HG02763 (cell line): ENCODE measurements at regions not wholly inside any gene's neighbourhood (a gene's known extent, or its start where the extent isn't known, plus 50 kb on each side); places are given as distances from the start of the nearest gene placed in this dataset.

ENCODE experiments used
- ATAC-seq: cut with Tn5 transposase; IDR thresholded peaks from one replicate; pipeline ENCODE4 v1.9.1; 2021; ENCODE audit warnings: mild to moderate bottlenecking, moderate library complexity; ENCODE audit not compliant: unreplicated experiment

GRCh38 chr12:92615086-92615485 is 87.7 kb upstream of the PLEKHG7 start:
- ATAC-seq = no peak

- ATAC-seq = no peak
These were observed 88.3 kb upstream of the PLEKHG7 start for GRCh38 chr12:92614502-92614901.

- no peak for ATAC-seq
These were observed 88.8 kb upstream of the PLEKHG7 start for GRCh38 chr12:92614001-92614400.

DNA sequence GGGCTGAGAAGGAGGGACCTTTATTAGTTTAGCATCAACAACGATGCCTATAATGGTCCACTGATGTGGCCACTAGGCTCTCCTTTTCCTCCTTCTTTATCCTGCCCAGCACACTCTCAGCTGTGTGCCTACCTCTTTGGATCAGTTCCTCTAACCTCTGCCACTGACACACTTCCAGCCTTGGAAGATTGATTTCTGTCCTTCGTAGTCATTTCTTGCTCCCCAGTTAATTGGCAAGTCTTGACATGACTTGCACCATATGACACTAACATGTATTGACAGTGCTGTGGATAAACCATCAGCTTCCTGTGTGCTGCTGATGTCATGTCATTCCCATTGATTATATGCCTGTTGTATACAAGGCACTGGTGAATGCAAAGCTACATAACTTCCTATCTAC is 90.2 kb upstream of the PLEKHG7 start:
- ATAC-seq = no peak

GRCh38 chr12:92608151-92609091 is 94.4 kb upstream of the PLEKHG7 start:
- ATAC-seq = no peak

- ATAC-seq = no peak
These were observed 95.8 kb upstream of the PLEKHG7 start for GRCh38 chr12:92606956-92607355.

- no peak for ATAC-seq
These were observed 97.1 kb upstream of the PLEKHG7 start for GRCh38 chr12:92605621-92606170.

DNA sequence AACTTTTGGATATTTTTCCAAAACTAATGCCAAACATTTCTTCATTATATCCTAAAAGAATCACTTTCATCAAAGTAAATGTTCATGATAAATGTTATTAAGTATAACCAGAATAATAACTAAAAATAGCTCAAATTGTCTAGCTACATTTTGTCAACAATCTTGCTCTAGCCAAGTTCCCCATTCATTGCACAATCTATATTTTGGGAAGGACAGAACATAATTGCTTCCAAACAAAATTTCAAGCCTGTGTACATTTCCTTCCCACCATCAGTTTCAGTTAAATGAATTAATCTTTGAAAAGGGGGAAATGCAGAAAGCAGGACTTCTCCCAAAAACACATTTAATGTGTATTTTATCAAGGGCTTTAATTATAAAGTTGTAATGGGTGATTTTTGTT is 98.0 kb upstream of the PLEKHG7 start:
- ATAC-seq = no peak

DNA sequence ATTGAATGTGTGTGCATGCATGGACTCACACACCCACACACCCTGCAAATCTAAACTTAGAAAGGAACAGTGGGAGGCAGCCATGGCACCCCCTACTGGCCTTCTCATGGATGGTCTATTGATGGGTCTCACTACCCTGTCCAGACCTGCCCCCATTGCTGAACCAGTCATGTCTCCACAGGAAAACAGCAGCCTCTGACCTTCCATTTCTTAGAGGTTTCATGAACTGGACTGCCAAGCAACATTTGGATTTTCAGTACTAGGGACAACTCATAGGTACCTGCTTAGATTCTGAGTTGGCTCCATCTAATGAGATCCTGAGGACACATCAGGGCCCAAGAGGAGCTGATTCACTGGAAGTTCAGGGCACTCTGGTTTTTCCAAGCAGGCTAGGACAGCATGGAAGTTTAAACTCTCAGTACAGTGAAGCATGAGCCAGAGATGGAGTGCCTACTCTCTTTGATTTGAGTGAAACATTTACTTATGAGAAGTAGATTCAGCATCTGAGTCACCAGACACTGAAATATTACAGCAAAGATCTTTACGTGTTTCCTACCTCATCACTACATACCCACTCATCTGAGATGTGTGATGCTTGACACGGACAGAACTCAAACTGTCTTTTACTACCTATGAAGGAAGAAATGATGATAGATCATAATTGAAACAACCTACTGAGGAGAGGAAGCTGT is 98.9 kb upstream of the PLEKHG7 start:
- no peak for ATAC-seq

DNA sequence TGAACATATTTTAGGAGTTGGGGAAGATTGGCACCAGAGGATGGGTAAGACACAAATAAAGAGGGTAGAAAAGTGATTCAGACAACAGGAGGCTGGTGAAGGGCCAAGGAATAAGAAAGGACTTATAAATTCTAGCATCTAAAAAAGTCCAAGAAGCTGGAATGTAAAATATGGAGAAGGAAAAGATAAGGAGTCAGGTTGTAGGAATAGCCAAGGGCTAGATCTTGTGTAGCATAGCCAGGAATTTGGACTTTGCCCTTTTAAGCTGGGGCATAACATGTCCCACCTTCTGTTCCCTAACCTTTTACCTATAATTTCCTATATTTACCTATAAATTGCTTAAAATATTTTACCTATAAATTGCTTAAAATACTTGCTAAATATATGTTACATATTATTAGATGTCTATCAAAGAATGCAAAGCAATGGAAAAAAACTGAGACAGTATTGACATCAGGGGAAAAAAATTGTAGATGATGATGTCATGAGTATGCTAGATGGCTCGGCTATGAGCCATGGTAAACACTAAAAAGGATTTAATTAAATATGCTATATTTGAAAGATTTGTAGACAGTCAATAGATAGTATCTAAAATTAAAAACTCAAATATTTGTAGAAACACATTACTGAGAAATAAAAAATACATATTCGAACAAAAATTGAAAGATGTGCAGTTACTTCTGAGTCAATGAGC is 99.7 kb upstream of the PLEKHG7 start:
- ATAC-seq = no peak

- no peak for ATAC-seq
These were observed 100.3 kb upstream of the PLEKHG7 start for GRCh38 chr12:92602476-92602875.

- no peak for ATAC-seq
These were observed 101.1 kb upstream of the PLEKHG7 start for GRCh38 chr12:92601680-92602079.

DNA sequence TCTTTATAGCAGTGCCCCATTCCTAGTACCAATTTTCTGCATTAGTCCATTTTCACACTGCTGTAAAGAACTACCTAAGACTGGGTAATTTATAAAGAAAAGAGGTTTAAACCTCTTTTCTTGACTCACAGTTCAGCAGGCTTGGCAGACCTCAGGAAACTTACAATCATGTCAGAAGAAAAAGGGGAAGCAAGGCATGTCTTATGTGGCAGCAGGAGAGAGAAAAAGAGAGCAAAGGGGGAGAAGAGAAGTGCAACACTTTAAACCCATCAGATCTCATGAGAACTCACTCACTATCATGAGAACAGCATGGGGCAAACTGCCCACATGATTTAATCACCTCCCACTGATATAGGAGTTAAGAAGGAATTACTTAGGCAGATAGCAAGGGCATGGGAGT is 101.6 kb upstream of the PLEKHG7 start:
- no peak for ATAC-seq

- ATAC-seq = no peak
These were observed 102.7 kb upstream of the PLEKHG7 start for GRCh38 chr12:92600052-92600451.

DNA sequence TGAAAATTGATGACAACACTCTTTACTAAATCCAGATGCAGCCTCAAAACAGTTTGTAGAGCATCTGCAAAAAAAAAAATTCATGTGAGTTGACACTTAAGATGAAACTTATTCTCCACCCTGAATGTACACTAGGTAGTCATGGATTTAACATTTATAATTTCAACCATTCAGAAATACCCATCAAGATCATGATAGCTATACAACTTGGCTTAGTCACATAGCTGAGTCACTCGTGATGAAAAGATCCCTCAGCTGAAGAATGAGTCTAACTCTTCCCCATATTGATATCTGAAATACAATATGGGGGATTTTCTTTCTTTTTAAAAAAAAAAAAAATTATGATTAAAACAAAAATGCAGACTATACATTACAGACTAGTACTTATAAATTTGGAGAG is 104.8 kb upstream of the PLEKHG7 start:
- no peak for ATAC-seq

GRCh38 chr12:92597118-92597517 is 105.7 kb upstream of the PLEKHG7 start:
- ATAC-seq = no peak

GRCh38 chr12:92596383-92596782 is 106.4 kb upstream of the PLEKHG7 start:
- ATAC-seq = no peak

DNA sequence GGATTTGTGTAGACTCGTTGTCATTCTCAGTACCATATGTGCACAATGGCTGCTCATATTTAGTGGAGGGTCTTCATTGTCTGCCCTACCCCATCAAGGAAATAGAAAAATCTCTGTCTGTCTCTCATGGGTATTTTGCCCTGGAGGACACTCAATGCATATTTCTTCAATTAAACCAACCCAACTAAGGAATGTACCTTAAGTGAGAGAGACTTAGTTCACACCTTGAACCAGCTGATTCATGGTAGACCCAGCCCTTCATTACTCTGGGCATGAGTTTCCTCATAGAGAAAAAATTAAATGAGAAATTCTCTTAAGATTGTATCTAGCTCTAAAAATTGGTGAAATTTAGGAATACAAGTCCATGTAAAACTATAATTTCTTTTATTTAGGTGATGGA is 107.1 kb upstream of the PLEKHG7 start:
- no peak for ATAC-seq

DNA sequence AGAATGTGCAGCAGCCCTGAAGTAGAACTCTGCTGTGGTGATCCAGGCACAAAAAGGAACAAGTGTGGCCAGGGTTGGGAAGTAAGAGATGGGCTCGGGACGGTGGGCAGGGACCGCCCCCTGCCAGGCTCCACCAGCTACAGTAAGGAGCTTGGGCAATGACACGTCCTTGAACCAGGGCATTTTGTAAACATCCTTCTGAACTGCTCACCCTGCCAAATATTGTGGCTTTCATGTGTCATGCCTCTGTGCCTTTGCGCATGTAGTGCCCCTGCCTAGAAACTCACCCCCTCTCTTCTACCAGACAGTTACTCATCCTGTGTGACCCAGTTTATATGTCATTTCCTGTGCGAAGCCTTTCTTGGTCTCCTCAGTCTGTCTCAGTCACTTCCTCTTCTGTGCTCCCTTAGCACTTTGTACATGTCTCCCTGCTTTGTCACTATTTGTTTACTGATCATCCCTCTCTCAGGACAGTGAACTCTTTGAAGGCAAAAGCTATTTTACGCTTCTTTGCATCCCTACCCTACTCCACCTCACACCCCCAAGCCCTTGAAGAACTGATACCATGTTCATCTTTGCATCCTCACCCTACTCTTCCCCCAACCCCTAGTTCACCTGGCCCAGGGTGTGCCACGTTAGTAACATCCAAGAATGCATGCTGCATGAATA is 108.9 kb upstream of the PLEKHG7 start:
- peak; percentile 99 for ATAC-seq

- ATAC-seq = no peak
These were observed 117.6 kb upstream of the PLEKHG7 start for GRCh38 chr12:92585115-92585727.
